Stomach (tissue), 4 donors: ENCODE measurements at regions not wholly inside any gene's neighbourhood (a gene's known extent, or its start where the extent isn't known, plus 50 kb on each side); places are given as distances from the start of the nearest gene placed in this dataset.

Experiments used
- CTCF ChIP-seq, 7 experiments: fragments of 450-650 bp in 4 of 7; fragments of 200-600 bp in 3 of 7; sonication (generic) in 3 of 7; IDR thresholded peaks; one replicate each; pipeline ENCODE4 v1.5.1; 2016 to 2019; ENCODE audit warnings: antibody characterized with exemption in 7 of 7, control low read depth in 2 of 7, mild to moderate bottlenecking in 1 of 7
- EP300 ChIP-seq: sonication (generic); formaldehyde crosslinking; IDR thresholded peaks from one replicate; pipeline ENCODE4 v1.6.1; 2017; ENCODE audit warnings: antibody characterized with exemption
- POLR2A ChIP-seq, 4 donors: fragments of 450-650 bp; IDR thresholded peaks; one replicate each; pipeline ENCODE4 v1.6.1; 2016; ENCODE audit warnings: antibody characterized with exemption in 4 of 4, control low read depth in 2 of 4, mild to moderate bottlenecking in 1 of 4, moderate library complexity in 1 of 4
- POLR2AphosphoS5 ChIP-seq, 3 donors: sonication (generic); formaldehyde crosslinking; IDR thresholded peaks; one replicate each; pipeline ENCODE4 v1.6.1; 2016; ENCODE audit warnings: antibody characterized with exemption in 3 of 3

DNA sequence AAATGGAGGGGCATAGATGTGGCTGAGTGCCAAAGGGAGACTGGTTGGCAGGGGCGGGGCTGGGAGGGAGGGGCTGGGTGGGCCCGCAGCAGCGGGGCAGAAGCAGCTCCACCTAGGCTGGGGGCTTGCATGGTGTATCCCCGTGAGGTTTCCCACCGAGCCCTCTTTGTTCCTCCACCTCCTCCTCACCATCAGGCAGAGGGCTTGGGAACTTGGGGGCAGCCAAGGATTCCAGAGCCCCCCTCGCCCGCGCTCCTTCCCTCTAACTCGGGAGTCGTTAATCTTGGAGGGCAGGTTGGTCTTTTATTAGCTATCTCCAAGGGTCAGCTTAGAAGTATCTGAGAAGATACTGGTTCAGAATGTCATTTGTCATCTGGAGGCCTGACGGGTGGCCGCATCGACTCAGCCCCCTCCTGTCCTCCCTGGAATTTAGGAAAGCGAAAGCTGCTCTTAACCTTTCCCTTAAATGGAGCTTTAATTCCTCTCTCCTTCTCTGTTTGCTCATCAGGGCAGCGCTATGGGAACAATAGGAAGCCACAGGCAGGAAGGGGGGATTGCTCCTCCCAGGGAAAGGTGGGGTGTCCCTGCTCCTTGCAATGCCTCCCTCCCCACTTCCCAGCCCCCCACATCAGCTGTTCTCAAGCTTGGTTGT, 274.3 kb upstream of the XYLT1 start:
- TF ChIP-seq POLR2AphosphoS5 (IDR thresholded peaks at IDR 0.05) (no peak), POLR2A (IDR thresholded peaks at IDR 0.05) (no peak), CTCF (IDR thresholded peaks at IDR 0.05) (no peak), EP300 (no peak)
